HG03342 (cell line): ENCODE measurements at regions not wholly inside any gene's neighbourhood (a gene's known extent, or its start where the extent isn't known, plus 50 kb on each side); places are given as distances from the start of the nearest gene placed in this dataset.
"Not testable (repeated sequence)": the region's sequence is repeated elsewhere in the genome, so short reads cannot be mapped to it uniquely, and the experiment has no call there.

Experiments used
- ATAC-seq: cut with Tn5 transposase; IDR thresholded peaks from one replicate; pipeline ENCODE4 v1.9.1; 2021; ENCODE audit warnings: mild to moderate bottlenecking, moderate library complexity; ENCODE audit not compliant: unreplicated experiment

DNA sequence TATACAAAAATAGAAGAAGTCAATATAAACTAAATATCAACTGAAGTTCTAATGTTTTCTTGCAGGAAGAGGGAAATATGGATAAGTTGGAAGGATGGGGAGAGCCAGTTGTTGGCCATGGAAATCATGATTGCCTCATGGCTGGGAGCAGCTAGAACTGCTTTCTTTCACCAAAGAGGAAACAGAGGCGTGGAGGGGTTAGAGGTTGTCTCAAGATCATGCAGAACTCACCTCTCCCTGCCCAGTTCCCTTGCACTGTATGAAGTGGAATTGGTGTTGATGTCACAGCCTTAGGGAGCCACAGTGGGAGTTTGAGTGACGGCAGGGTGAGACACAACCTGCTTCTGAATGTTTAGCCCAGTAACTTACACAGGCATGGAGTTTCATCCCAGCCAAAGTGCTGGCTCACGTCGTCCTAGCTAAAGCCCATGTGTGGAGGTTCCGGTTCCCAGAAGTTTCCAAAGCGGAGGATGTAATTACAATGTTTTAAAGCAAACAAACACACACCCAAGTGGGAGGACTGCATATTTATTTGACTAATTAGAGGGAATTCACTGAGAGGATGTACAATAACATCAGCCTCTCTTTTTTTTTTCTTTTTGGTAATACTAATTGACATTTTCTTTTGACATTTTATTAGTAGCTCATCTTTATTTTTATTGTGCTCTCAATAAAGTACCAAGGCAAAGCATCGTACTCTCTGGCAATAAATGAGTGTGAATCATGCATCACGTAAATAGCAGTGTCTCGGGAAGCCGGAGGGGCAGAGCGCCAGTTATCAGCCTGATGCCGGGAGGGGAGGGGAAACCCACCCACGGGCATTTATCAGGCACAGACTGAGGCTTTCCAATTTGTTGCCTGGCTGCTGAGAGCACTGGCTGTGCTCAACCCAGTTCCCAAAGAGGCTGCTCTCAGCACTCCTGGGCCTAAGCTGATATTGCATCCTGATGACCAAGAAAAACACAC, 118.7 kb upstream of the CDH5 start:
- no peak for ATAC-seq

GRCh38 chr16:66245868-66246267, 120.6 kb upstream of the CDH5 start:
- ATAC-seq, result no peak

DNA sequence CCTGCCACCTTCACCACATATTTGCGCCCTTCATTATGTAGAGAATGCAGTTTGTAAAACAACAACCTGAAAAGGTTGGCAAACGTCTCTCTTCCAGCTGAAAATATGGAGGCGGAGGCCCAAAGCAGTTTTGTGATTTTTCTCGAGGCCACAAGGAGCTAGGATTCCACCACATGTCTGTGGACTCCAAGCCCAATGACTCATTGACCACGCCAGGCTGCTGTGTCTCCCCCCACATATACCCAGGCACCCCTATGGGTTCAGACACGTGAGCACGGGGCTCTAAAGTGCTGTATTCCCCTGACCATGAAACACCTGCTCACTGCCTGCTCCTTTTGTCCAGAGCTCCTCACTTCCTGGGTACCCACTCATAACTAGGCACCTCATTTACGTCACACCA, 121.4 kb upstream of the CDH5 start:
- ATAC-seq, result no peak

DNA sequence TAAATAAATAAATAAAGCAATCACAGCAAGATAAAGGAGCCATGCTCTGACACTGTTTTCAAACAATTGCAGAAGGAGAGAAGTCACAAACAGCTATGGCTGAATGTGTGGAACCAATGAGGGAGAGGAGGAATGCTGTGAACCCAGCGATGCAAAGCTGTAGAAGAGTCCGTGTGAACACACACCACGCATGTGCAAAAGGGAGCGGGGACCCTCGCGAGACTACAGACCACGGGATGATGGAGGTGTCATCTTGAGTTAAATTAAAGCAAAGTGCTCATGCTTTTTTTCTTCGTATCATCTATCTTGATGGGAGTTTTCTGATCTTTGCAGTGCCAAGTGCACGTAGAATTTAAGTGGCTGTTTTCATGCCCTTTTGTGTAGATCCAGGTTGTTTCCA, 123.8 kb upstream of the CDH5 start:
- ATAC-seq, result no peak

GRCh38 chr16:66242206-66242605, 124.3 kb upstream of the CDH5 start:
- ATAC-seq, result not testable (repeated sequence)

DNA sequence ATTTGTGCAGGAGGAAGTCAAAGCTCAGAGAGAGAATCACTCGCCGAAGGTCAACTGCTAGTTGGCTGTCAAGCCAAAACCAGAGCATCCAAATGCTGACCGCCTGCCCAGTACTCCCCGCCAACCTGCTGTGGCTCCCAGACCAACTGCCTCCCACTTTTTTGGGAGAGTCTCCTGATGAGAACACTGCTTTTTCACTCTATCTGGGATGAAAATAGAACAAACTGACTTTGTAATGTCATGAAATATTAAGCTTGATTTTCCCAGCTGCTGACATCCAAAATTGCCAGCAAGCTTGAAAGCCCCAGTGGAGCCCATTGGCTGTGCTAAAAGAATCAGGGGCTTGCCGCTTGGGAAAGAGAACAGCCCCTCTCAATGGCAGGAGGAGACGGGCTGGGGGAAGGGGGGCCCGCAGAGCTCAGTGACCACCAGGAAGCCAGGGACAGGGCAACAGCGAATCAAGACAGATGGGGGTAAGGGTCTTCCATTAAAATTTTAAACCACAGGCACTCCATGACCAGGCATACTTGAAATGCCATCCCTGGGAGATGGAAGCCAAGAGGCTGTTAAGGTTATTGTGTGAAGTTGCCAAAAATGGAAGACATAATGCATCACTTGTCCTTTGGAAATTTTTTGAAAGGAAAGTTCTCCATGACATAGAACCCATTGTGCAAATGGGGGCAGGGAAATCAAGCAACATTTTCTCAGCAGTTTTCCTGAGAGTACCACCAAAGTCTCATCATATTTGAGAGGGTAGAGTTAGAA, 125.7 kb upstream of the CDH5 start:
- ATAC-seq, result no peak

- no peak for ATAC-seq
Measured at GRCh38 chr16:66240088-66240487, 126.4 kb upstream of the CDH5 start.

DNA sequence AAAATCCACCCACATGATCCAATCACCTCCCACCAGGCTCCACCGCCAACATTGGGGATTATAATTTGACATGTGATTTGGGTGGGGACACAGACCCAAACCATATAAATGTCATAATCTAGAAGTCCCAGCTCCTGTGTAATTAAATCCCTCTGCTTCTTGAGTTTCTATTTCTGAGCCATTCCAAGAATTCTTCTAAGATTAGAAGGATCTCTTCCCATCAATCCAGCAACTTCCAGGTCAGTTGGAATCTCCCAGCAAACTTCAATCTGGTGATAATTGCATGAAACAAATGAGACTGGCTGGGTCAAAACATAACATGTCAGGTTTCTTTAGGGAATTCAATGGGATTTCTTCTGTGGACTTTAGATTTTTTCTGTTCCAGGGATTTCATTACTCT, 127.8 kb upstream of the CDH5 start:
- no peak for ATAC-seq

- no peak for ATAC-seq
Measured at GRCh38 chr16:66236301-66236700, 130.2 kb upstream of the CDH5 start.

DNA sequence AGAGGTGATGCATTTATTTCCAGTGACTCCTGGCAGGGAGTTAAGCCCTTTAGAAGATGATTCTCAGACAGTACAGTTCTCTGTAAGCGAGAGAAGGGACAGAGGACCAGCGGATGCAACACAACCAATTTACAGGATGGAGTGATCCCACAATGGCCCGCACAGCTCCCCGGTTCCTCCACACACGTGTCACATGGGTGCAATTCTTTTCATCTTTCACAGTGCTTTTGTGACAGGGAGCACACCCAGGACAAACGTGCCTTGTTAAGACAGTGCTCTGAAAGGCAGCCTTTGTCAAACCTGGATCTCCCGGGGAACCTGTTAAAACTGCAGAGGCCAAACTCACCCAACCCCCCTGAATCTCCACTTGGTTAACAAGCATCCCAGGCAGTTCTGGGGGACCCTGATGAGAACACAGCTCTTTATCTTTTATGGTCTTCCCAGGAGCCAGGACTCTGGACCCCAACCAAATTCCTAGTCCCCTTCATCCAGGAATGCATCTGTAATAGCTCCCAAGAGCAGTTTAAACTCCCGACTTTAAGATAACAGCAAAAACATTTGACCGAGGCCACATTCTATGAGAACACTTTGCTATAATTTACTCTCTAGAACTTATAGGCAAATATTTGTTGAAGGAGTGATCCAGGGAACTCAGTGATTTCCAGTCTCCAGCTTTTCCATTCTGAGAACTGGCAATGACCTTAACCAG, 134.9 kb upstream of the CDH5 start:
- no peak for ATAC-seq

GRCh38 chr16:66229651-66230050, 136.8 kb upstream of the CDH5 start:
- no peak for ATAC-seq

DNA sequence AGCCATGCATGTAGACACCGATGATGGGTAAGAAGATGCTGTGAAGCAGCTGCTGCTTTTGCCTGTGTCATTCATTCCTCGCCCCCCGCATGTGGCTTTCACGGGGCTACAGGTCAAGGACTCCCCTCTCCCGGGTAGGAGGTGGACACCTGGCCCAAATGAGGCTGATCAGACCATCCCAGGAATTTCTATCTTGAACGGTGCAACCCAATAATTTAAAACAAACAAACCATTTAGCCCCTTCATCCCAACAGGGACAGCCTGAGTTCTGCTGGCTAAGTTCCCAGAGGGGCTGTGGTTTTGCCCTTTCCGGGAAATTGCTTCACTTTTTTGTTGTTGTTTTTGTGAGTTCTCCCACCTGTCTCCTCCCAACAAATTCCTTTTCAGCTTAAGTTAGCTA, 137.7 kb upstream of the CDH5 start:
- no peak for ATAC-seq

GRCh38 chr16:66227766-66228530, 138.5 kb upstream of the CDH5 start:
- no peak for ATAC-seq

GRCh38 chr16:66226762-66227161, 139.7 kb upstream of the CDH5 start:
- ATAC-seq, result no peak

- ATAC-seq, result no peak
Measured at GRCh38 chr16:66225696-66226095, 140.8 kb upstream of the CDH5 start.

DNA sequence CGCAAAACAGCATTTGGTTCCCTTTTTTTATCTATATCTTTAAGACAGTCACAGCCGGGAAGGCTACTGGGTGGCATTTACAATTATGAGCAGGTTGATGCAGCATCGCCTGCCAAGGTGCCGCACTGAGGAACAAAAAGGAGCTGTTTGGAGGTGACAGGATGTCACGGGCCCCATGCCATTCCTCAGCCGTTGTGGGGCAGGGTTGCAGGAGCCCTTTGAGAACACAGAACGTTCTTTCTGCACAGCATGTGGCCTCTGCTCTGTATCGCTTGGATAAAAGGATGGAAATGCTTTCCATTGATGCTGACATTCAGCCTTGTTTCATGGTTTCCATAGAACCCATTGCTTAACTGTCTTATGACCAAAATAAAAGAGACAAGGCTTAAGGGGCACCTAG, 141.9 kb upstream of the CDH5 start:
- no peak for ATAC-seq

- ATAC-seq, result no peak
Measured at GRCh38 chr16:66224186-66224585, 142.3 kb upstream of the CDH5 start.

DNA sequence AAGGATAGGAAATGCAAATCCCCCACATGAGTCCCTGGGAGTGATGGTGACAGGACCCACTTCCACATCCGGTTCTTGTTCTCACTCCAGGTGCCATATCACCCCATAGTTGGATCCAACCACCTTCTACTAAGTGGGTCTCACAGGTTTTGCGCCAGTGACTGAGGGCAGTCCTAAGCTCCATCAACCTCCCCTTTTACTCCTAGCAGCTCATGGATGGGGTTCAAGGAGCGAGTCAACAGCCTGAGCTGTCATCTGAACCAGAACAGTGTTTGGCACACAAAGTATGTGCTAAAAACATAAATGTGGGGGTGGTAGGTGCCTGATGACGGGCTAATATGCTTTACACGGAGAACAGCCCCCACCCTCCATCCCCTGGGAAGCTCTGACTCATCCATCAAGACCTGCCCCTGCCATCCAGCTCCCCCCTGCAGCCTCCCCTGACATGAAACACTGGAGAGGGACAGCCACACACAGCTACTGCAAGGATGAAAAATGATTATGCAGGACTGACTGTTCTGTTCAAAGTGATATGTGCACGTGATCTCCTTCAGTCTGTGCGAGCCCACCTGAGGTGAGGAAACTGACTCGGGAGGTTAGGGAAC, 143.2 kb upstream of the CDH5 start:
- ATAC-seq, result no peak

DNA sequence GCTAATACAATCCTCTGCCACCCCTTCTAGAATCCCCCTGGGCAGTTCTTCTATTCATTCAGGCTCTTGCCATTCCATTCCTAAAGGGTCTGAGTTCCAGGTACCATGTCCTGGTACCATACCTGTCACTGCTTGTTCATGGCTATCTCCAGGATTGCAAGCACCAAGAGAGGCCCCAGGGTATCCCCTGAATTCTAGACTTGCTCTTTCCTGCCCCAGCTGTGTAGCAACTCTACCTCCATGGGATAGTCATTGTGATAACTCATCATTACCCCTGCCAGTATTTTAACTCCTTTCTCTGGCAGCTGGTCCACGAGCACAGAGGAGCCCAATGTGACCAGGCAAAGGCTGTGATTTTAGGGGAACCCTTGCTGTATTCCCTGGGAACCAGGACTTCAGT, 143.7 kb upstream of the CDH5 start:
- no peak for ATAC-seq

GRCh38 chr16:66220702-66221101, 145.8 kb upstream of the CDH5 start:
- no peak for ATAC-seq
